Tibial nerve (tissue), 4 donors: ENCODE measurements at regions not wholly inside any gene's neighbourhood (a gene's known extent, or its start where the extent isn't known, plus 50 kb on each side); places are given as distances from the start of the nearest gene placed in this dataset.

ENCODE experiments used
- DNase-seq, 2 donors: peaks; one replicate each; pipeline ENCODE4 v3.0.0-alpha.2; 2019; ENCODE audit warnings: low spot score in 2 of 2
- H3K27ac ChIP-seq, 4 donors: fragments of 200-600 bp; sonication (generic) in 3 of 4; one replicate each; pipeline ENCODE4 v1.5.1; 2017 to 2019; ENCODE audit warnings: mild to moderate bottlenecking in 1 of 4
- H3K27me3 ChIP-seq, 2 donors: fragments of 200-600 bp; sonication (generic) in 1 of 2; one replicate each; pipeline versions ENCODE4 v1.5.1 to v1.6.0; 2017 to 2019
- H3K36me3 ChIP-seq, 3 donors: fragments of 200-600 bp; sonication (generic); one replicate each; pipeline ENCODE4 v1.5.1; 2018 to 2019
- H3K4me1 ChIP-seq, 4 donors: fragments of 200-600 bp; sonication (generic) in 3 of 4; one replicate each; pipeline ENCODE4 v1.5.1; 2017 to 2019
- H3K4me3 ChIP-seq, 4 donors: fragments of 200-600 bp; sonication (generic) in 3 of 4; one replicate each; pipeline ENCODE4 v1.5.1; 2017 to 2019; ENCODE audit warnings: mild to moderate bottlenecking in 1 of 4, moderate library complexity in 1 of 4
- H3K9me3 ChIP-seq, 4 donors: fragments of 200-600 bp; sonication (generic) in 3 of 4; one replicate each; pipeline ENCODE4 v1.5.1; 2017 to 2019
- EP300 ChIP-seq, 2 donors: sonication (generic); formaldehyde crosslinking; IDR thresholded peaks; one replicate each; pipeline ENCODE4 v1.6.1; 2017; ENCODE audit warnings: antibody characterized with exemption in 2 of 2, mild to moderate bottlenecking in 1 of 2
- POLR2A ChIP-seq, 2 donors: fragments of 450-650 bp; IDR thresholded peaks; one replicate each; pipeline ENCODE4 v1.6.1; 2017; ENCODE audit warnings: antibody characterized with exemption in 2 of 2, mild to moderate bottlenecking in 2 of 2, moderate library complexity in 2 of 2
- WGBS, 2 donors: methylation state at CpG; one replicate each; pipeline ENCODE4 v1.1.5; 2018; 5-methylcytosine and 5-hydroxymethylcytosine counted together
- TF ChIP-seq, protein P1 (sequence below), 5 experiments: fragments of 200-600 bp in 3 of 5; fragments of 450-650 bp in 2 of 5; sonication (generic) in 3 of 5; IDR thresholded peaks; one replicate each; pipeline ENCODE4 v1.5.1; 2016 to 2019; ENCODE audit warnings: antibody characterized with exemption in 5 of 5, mild to moderate bottlenecking in 3 of 5, moderate library complexity in 2 of 5

DNA sequence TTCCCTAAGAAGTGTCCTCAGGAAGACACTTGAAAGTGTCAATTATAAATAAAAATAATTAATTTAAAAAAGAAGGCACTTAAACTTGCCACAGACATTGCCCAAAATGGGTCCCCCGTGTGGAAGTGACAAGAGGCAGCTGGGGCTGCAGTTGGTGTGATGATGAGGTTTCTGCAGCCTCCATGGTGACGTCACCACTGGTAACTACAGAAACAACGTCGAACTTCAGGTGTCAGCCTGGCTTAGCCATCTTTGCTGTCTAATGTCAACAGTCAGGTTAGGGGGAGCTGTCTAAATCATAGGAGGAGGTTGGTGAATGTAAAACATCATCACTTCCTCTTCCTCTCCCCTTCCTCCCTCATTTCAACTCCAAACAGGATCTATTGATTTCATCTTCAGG is 328.6 kb downstream of the MN1 start:
- 52 to 81% methylated on average over 4 of the region's 4 CpGs for WGBS, 2 donors
- Histone ChIP-seq H3K4me3 (no peak overlapping the region), H3K27me3 (no peaks in the 10 kb centered on the region), H3K36me3 (no peaks in the 10 kb centered on the region), H3K27ac (no peak overlapping the region), H3K9me3 (no peaks in the 10 kb centered on the region), H3K4me1 (peaks cover 0 to 9% (median 0%) of the 10 kb centered on the region in 4 donors)
- no peak for DNase-seq
- TF ChIP-seq EP300 (IDR thresholded peaks at IDR 0.05) = no peak
- no peak for TF ChIP-seq POLR2A (IDR thresholded peaks at IDR 0.05)

GRCh38 chr22:27473533-27473932 is 328.0 kb downstream of the MN1 start:
- no peaks in the 10 kb centered on the region for H3K36me3 ChIP-seq
- no peaks in the 10 kb centered on the region for H3K9me3 ChIP-seq
- WGBS, 2 donors = 87 to 93% methylated on average over 3 of the region's 3 CpGs
- no peak for DNase-seq
- H3K4me3 ChIP-seq = no peak overlapping the region
- no peaks in the 10 kb centered on the region for H3K27me3 ChIP-seq
- H3K4me1 ChIP-seq = peaks cover 0 to 9% (median 0%) of the 10 kb centered on the region in 4 donors
- TF ChIP-seq POLR2A (IDR thresholded peaks at IDR 0.05) = no peak
- TF ChIP-seq EP300 (IDR thresholded peaks at IDR 0.05) = no peak
- TF ChIP-seq, protein P1, sequence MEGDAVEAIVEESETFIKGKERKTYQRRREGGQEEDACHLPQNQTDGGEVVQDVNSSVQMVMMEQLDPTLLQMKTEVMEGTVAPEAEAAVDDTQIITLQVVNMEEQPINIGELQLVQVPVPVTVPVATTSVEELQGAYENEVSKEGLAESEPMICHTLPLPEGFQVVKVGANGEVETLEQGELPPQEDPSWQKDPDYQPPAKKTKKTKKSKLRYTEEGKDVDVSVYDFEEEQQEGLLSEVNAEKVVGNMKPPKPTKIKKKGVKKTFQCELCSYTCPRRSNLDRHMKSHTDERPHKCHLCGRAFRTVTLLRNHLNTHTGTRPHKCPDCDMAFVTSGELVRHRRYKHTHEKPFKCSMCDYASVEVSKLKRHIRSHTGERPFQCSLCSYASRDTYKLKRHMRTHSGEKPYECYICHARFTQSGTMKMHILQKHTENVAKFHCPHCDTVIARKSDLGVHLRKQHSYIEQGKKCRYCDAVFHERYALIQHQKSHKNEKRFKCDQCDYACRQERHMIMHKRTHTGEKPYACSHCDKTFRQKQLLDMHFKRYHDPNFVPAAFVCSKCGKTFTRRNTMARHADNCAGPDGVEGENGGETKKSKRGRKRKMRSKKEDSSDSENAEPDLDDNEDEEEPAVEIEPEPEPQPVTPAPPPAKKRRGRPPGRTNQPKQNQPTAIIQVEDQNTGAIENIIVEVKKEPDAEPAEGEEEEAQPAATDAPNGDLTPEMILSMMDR (IDR thresholded peaks at IDR 0.05) = no peak
- no peak overlapping the region for H3K27ac ChIP-seq

GRCh38 chr22:27474112-27474571 is 327.4 kb downstream of the MN1 start:
- Histone ChIP-seq H3K27ac (no peak overlapping the region), H3K4me3 (no peak overlapping the region), H3K36me3 (no peaks in the 10 kb centered on the region), H3K9me3 (no peaks in the 10 kb centered on the region), H3K4me1 (peaks cover 0 to 9% (median 0%) of the 10 kb centered on the region in 4 donors), H3K27me3 (no peaks in the 10 kb centered on the region)
- TF ChIP-seq EP300 (IDR thresholded peaks at IDR 0.05) (no peak), POLR2A (IDR thresholded peaks at IDR 0.05) (no peak)
- TF ChIP-seq, protein P1 (IDR thresholded peaks at IDR 0.05) = no peak
- DNase-seq = no peak
- WGBS, 2 donors = 78 to 81% methylated on average over 9 of the region's 9 CpGs

DNA sequence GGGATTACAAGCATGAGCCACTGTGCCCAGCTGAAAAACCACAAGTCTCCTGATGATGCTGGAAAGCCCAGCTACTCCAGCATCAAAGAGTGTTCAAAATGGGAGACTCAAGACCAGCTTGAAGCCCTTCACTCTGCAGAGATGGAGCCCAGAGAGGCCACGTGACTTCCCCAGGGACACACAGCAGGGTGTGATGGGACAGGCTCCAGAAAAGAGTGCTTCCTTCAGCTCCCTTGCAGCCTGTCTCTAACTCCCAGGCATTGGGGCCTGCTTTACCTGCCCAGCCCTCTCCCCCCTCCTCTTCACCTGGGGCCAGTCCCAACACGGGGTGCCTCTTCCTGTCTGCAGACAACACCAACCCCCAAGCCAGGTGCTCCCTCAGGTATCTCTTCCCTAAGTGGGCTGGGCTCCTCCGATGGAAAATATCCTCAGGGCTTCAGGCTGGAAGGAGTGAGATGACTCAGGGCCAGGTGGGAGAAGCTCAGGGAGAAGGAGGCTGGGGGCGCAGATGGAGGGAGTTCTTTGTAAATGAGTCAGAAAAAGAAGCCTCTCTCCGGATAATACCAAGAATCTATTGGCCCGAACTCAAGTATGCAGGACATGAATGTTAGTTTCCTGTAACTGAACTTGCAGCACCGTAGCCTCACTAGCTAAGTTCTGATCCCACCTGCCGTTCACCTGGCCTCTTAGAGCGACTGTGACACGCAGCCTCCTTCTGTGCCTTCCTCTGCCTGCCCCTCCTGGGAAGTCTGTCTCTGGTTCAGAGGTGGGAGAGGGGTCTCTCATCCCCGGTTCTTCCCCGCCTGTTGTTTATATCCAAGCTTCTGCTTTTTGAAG is 326.6 kb downstream of the MN1 start:
- Histone ChIP-seq H3K4me1 (peaks cover 0 to 9% (median 0%) of the 10 kb centered on the region in 4 donors), H3K27me3 (no peaks in the 10 kb centered on the region), H3K27ac (no peak overlapping the region), H3K4me3 (no peak overlapping the region), H3K36me3 (no peaks in the 10 kb centered on the region), H3K9me3 (no peaks in the 10 kb centered on the region)
- WGBS, 2 donors = 38 to 57% methylated on average over 12 of the region's 12 CpGs
- DNase-seq = no peak
- TF ChIP-seq EP300 (IDR thresholded peaks at IDR 0.05) (no peak), POLR2A (IDR thresholded peaks at IDR 0.05) (no peak)
- TF ChIP-seq, protein P1 (IDR thresholded peaks at IDR 0.05) = no peak

GRCh38 chr22:27475548-27475897 is 326.0 kb downstream of the MN1 start:
- no peak overlapping the region for H3K27ac ChIP-seq
- H3K27me3 ChIP-seq = no peaks in the 10 kb centered on the region
- WGBS, 2 donors = 57 to 69% methylated on average over 3 of the region's 3 CpGs
- H3K4me3 ChIP-seq = no peak overlapping the region
- no peaks in the 10 kb centered on the region for H3K36me3 ChIP-seq
- DNase-seq = no peak
- TF ChIP-seq POLR2A (IDR thresholded peaks at IDR 0.05) = no peak
- no peak for TF ChIP-seq EP300 (IDR thresholded peaks at IDR 0.05)
- TF ChIP-seq, protein P1 (IDR thresholded peaks at IDR 0.05) = no peak
- H3K4me1 ChIP-seq = peaks cover 0 to 14% (median 0%) of the 10 kb centered on the region in 4 donors
- no peaks in the 10 kb centered on the region for H3K9me3 ChIP-seq
